Kidney (tissue), 13 donors: ENCODE measurements at regions not wholly inside any gene's neighbourhood (a gene's known extent, or its start where the extent isn't known, plus 50 kb on each side); places are given as distances from the start of the nearest gene placed in this dataset.

ENCODE experiments used
- DNase-seq, 5 donors: peaks; one replicate each; pipeline ENCODE4 v3.0.0-alpha.2; 2013 to 2020
- FAIRE-seq: peaks from 2 replicates; lab custom pipeline; 2012; peaks lifted over from hg19 to GRCh38; lab: Jason Lieb, UNC
- H3K27ac ChIP-seq, 2 donors: one replicate each; pipeline ENCODE4 v1.7.0; 2013; ENCODE audit warnings: low read depth in 2 of 2, low read length in 2 of 2, inconsistent platforms in 1 of 2
- H3K27me3 ChIP-seq: one replicate; pipeline ENCODE4 v1.7.1; 2013; ENCODE audit warnings: low read length, inconsistent platforms; ENCODE audit not compliant: control insufficient read depth, insufficient read depth
- H3K36me3 ChIP-seq, 3 donors: one replicate each; pipeline versions ENCODE4 v1.7.0 to v1.7.1; 2013; ENCODE audit warnings: low read length in 3 of 3, control low read depth in 1 of 3, inconsistent platforms in 1 of 3; ENCODE audit not compliant: insufficient read depth in 3 of 3, control insufficient read depth in 2 of 3
- H3K4me1 ChIP-seq, 3 donors: one replicate each; pipeline versions ENCODE4 v1.7.0 to v1.7.1; 2013; ENCODE audit warnings: low read length in 3 of 3, inconsistent platforms in 1 of 3, low read depth in 1 of 3; ENCODE audit not compliant: control insufficient read depth in 2 of 3, insufficient read depth in 2 of 3
- H3K4me3 ChIP-seq, 3 donors: one replicate each; pipeline versions ENCODE4 v1.7.0 to v1.8.1; 2013; ENCODE audit warnings: low read length in 3 of 3, control low read depth in 1 of 3, inconsistent platforms in 1 of 3
- H3K9ac ChIP-seq, 3 donors: one replicate each; pipeline versions ENCODE4 v1.7.0 to v1.7.1; 2013; ENCODE audit warnings: low read length in 3 of 3, control low read depth in 1 of 3, inconsistent platforms in 1 of 3
- H3K9me3 ChIP-seq, 3 donors: one replicate each; pipeline versions ENCODE4 v1.7.0 to v1.7.1; 2013; ENCODE audit warnings: low read length in 3 of 3, control low read depth in 1 of 3, inconsistent platforms in 1 of 3; ENCODE audit not compliant: control insufficient read depth in 2 of 3, insufficient read depth in 1 of 3
- intact Hi-C: fragments of 100-400 bp; cut with DNase I; formaldehyde crosslinking; loops from one replicate; pipeline ENCODE4 v1.11.1; 2022
- TF ChIP-seq, protein P1 (sequence below): IDR thresholded peaks from 3 replicates; pipeline ENCODE4 v1.5.1; 2012; ENCODE audit warnings: mild to moderate bottlenecking, moderate library complexity, borderline replicate concordance; ENCODE audit not compliant: insufficient read depth; ENCODE audit errors: extremely low read depth
- donor health status: control.
- donor health status: control.
- donor health status: control.
- donor health status: control.
- donor health status: control.
- donor health status: DM: yes; HTN: yes; CAD: no.
- donor health status: Normal renal cell carcinoma (clear cell type).

DNA sequence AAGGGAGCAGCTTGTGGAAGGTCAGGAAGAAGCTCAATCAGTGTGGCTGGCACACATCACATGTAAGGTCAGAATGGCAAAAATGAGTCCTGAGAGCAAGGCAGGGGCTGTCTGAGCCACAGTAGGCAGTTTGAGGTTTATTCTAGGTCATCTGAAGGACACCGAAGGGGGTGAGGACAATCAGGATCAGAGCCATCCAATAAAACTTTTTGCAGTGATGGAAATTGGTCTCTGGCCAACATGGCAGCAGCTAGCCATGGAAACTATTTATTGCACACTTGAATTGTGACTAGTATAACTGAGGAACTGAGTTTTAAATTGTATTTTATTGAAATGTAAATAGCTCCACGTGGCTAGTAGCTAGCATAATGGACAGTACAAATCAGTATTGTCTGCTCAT, 97.0 kb upstream of the CACNA1E start:
- H3K9ac ChIP-seq = no peak overlapping the region
- H3K36me3 ChIP-seq = no peaks in the 10 kb centered on the region
- no peaks in the 10 kb centered on the region for H3K27me3 ChIP-seq
- intact Hi-C loops = no loop called here
- FAIRE-seq (no peak), DNase-seq (no peak)
- TF ChIP-seq, protein P1, sequence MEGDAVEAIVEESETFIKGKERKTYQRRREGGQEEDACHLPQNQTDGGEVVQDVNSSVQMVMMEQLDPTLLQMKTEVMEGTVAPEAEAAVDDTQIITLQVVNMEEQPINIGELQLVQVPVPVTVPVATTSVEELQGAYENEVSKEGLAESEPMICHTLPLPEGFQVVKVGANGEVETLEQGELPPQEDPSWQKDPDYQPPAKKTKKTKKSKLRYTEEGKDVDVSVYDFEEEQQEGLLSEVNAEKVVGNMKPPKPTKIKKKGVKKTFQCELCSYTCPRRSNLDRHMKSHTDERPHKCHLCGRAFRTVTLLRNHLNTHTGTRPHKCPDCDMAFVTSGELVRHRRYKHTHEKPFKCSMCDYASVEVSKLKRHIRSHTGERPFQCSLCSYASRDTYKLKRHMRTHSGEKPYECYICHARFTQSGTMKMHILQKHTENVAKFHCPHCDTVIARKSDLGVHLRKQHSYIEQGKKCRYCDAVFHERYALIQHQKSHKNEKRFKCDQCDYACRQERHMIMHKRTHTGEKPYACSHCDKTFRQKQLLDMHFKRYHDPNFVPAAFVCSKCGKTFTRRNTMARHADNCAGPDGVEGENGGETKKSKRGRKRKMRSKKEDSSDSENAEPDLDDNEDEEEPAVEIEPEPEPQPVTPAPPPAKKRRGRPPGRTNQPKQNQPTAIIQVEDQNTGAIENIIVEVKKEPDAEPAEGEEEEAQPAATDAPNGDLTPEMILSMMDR = no peak
- no peaks in the 10 kb centered on the region for H3K9me3 ChIP-seq
- H3K4me3 ChIP-seq = no peak overlapping the region
- H3K27ac ChIP-seq = no peak overlapping the region
- H3K4me1 ChIP-seq = no peaks in the 10 kb centered on the region

DNA sequence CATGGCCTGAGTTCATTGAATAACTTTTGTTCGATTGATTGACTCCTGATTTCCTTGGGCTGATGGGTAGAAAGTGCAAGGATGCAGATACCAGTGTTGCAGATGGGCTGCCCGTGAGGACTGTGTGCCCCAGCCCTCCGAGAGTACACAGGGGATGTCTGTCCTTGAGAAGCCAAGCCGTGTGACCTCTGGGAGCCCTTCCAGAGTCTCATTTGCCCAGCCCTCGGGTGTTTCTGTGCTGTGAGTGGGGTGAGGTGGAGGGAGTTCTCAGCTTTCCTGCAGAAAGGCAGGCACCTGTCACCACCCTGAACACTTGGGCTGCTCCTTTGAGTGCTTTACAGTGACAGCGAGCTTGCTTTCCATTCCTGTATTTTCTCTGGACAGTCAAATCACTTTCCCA, 96.4 kb upstream of the CACNA1E start:
- Histone ChIP-seq H3K9ac (no peak overlapping the region), H3K4me3 (no peak overlapping the region), H3K4me1 (no peaks in the 10 kb centered on the region), H3K27me3 (no peaks in the 10 kb centered on the region), H3K27ac (no peak overlapping the region), H3K9me3 (no peaks in the 10 kb centered on the region), H3K36me3 (no peaks in the 10 kb centered on the region)
- TF ChIP-seq, protein P1 = no peak
- intact Hi-C loops = no loop called here
- DNase-seq = peak in 1 of 5 donors; percentile 22
- FAIRE-seq = no peak

DNA sequence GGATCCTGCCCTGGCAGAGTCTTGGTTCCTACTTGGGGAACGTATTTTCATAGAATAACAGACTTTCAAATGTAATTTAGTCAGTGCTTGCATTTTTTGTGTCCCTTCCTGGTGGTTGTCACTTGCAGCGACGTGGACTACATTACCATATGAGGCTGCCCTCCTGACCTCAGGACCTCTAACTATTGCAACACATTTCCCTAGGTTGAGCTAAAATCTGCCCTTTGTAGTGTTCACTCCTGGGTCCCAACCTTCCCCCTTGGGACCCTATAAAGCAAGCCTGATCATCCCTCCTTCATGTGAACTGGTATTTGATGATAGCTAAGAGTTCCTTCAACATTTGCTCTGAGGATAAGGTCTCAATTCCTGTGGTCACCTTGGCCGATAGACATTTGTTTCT, 95.6 kb upstream of the CACNA1E start:
- FAIRE-seq = no peak

More for the DNA sequence above, 95.6 kb upstream of the CACNA1E start:
- no peaks in the 10 kb centered on the region for H3K27me3 ChIP-seq
- TF ChIP-seq, protein P1 = no peak
- H3K4me1 ChIP-seq = no peaks in the 10 kb centered on the region
- no peak overlapping the region for H3K27ac ChIP-seq
- DNase-seq = no peak
- H3K4me3 ChIP-seq = no peak overlapping the region
- H3K36me3 ChIP-seq = no peaks in the 10 kb centered on the region
- no peak overlapping the region for H3K9ac ChIP-seq
- intact Hi-C loops = no loop called here
- no peaks in the 10 kb centered on the region for H3K9me3 ChIP-seq
